ENCODE measurements at regions not wholly inside any gene's neighbourhood (a gene's known extent, or its start where the extent isn't known, plus 50 kb on each side); places are given as distances from the start of the nearest gene placed in this dataset.

DNA sequence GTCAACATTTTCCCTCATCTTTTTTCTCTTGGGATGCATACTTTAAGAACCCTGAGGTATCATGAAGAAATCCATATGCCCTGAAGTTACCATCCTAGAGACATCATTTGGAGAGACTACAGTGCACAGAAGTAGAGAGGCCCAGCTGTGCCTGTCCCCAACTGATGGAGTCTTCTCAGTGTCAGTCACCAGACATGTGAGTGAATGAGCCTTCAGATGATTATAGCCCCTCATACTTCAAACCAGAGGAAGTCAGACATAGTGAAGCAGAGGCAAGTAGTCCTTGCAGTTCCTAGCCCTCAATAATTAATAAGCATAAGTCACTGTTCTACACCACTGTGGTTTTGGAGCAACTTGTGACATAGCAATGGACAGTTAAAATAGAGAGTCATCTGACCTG is 194.4 kb upstream of the ITGA4 start:
- Histone ChIP-seq H3K36me3 (no peaks in the 10 kb centered on the region), H3K9me3 (no peaks in the 10 kb centered on the region), H3K4me3 (no peak overlapping the region), H3K27ac (no peak overlapping the region), H3K27me3 (no peaks in the 10 kb centered on the region), H3K4me1 (no peaks in the 10 kb centered on the region)
- intact Hi-C loops (cut with DNase I) = no loop called here
- DNase-seq (no peak), ATAC-seq (no peak)
- TF ChIP-seq, protein P1, sequence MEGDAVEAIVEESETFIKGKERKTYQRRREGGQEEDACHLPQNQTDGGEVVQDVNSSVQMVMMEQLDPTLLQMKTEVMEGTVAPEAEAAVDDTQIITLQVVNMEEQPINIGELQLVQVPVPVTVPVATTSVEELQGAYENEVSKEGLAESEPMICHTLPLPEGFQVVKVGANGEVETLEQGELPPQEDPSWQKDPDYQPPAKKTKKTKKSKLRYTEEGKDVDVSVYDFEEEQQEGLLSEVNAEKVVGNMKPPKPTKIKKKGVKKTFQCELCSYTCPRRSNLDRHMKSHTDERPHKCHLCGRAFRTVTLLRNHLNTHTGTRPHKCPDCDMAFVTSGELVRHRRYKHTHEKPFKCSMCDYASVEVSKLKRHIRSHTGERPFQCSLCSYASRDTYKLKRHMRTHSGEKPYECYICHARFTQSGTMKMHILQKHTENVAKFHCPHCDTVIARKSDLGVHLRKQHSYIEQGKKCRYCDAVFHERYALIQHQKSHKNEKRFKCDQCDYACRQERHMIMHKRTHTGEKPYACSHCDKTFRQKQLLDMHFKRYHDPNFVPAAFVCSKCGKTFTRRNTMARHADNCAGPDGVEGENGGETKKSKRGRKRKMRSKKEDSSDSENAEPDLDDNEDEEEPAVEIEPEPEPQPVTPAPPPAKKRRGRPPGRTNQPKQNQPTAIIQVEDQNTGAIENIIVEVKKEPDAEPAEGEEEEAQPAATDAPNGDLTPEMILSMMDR (IDR thresholded peaks at IDR 0.05) = no peak
- no peak for TF ChIP-seq POLR2A (IDR thresholded peaks at IDR 0.05)

DNA sequence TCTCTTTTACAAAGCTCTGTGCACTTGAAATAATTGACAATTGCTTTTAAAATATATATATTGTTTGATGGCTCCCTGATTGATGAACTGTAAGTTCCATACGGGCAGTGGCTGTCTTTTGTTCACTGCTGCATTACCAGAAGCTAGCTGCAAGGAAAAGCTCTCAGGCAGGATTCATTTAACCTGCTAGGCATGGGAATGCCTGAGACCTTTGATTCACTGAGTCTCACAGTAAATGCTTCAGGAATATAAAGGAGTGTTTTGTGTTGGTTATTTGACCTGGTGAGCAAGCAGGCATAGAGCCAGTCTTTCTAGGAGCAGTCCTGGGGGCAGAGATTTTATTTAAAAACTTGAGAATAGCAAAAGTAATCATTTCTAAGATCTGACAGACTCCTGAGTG is 193.2 kb upstream of the ITGA4 start:
- no peak overlapping the region for H3K27ac ChIP-seq
- TF ChIP-seq, protein P1 (IDR thresholded peaks at IDR 0.05) = no peak
- no peak for TF ChIP-seq POLR2A (IDR thresholded peaks at IDR 0.05)
- ATAC-seq (no peak), DNase-seq (no peak)
- intact Hi-C loops (cut with DNase I) = no loop called here
- H3K36me3 ChIP-seq = no peaks in the 10 kb centered on the region
- H3K27me3 ChIP-seq = no peaks in the 10 kb centered on the region
- no peaks in the 10 kb centered on the region for H3K4me1 ChIP-seq
- 37 to 63% (median 54%) methylated on average over 1 of the region's 1 CpG for WGBS, 4 donors
- no peaks in the 10 kb centered on the region for H3K9me3 ChIP-seq
- H3K4me3 ChIP-seq = no peak overlapping the region

DNA sequence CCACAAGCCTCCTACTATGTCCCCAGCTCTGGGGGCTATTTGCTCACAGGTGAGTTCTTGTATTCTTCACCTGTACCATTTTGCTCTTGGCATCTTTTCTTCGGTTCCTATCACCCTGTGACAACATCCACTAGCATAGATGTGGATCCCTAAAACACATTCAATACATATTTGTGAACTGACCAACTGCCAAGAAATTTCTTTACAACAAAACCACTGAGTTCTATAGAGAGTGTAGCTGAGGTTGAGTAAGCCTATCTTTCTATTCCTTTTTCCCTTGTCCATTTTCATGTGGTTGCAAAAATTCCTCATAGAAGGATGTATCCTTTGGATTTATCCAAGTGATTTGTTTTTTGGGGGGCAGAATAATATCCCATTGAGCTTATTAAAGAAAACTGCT is 192.7 kb upstream of the ITGA4 start:
- 59 to 85% (median 80%) methylated on average over 1 of the region's 1 CpG for WGBS, 4 donors
- TF ChIP-seq, protein P1 (IDR thresholded peaks at IDR 0.05) = no peak
- TF ChIP-seq POLR2A (IDR thresholded peaks at IDR 0.05) = no peak
- Histone ChIP-seq H3K27me3 (no peaks in the 10 kb centered on the region), H3K27ac (no peak overlapping the region), H3K36me3 (no peaks in the 10 kb centered on the region), H3K4me3 (no peak overlapping the region), H3K9me3 (no peaks in the 10 kb centered on the region), H3K4me1 (no peaks in the 10 kb centered on the region)
- intact Hi-C loops (cut with DNase I) = no loop called here
- ATAC-seq (no peak), DNase-seq (no peak)

- Histone ChIP-seq H3K27me3 (no peaks in the 10 kb centered on the region), H3K4me3 (no peak overlapping the region), H3K9me3 (no peaks in the 10 kb centered on the region), H3K4me1 (no peaks in the 10 kb centered on the region), H3K36me3 (no peaks in the 10 kb centered on the region), H3K27ac (no peak overlapping the region)
- TF ChIP-seq POLR2A (IDR thresholded peaks at IDR 0.05) = no peak
- TF ChIP-seq, protein P1 (IDR thresholded peaks at IDR 0.05) = no peak
- intact Hi-C loops (cut with DNase I) = no loop called here
- no peak for DNase-seq
- ATAC-seq = no peak
- 67 to 80% (median 72%) methylated on average over 3 of the region's 3 CpGs for WGBS, 4 donors
Measured at GRCh38 chr2:181266614-181267013, 190.6 kb upstream of the ITGA4 start.

Measured in heart left ventricle (tissue), 16 donors.